Stomach (tissue), 8 donors: ENCODE measurements at regions not wholly inside any gene's neighbourhood (a gene's known extent, or its start where the extent isn't known, plus 50 kb on each side); places are given as distances from the start of the nearest gene placed in this dataset.
"Not testable (repeated sequence)": the region's sequence is repeated elsewhere in the genome, so short reads cannot be mapped to it uniquely, and the experiment has no call there.

Source experiments
- DNase-seq, 2 donors: peaks; one replicate each; pipeline versions ENCODE4 v3.0.0 to v3.0.0-alpha.2; 2013 to 2019
- H3K27ac ChIP-seq, 5 donors: fragments of 200-600 bp in 4 of 5; sonication (generic) in 4 of 5; one replicate each; pipeline ENCODE4 v1.5.1; 2013 to 2019; ENCODE audit warnings: mild to moderate bottlenecking in 1 of 5, moderate library complexity in 1 of 5
- H3K27me3 ChIP-seq, 3 donors: fragments of 200-600 bp; sonication (generic); one replicate each; pipeline ENCODE4 v1.5.1; 2017 to 2019; ENCODE audit warnings: mixed run types in 1 of 3
- H3K36me3 ChIP-seq, 4 donors: fragments of 200-600 bp; sonication (generic); 1 replicate in 3 of 4; 2 replicates in 1 of 4; pipeline ENCODE4 v1.5.1; 2016 to 2019
- H3K4me1 ChIP-seq, 4 donors: fragments of 200-600 bp; sonication (generic); one replicate each; pipeline ENCODE4 v1.5.1; 2016 to 2019
- H3K4me3 ChIP-seq, 4 donors: fragments of 200-600 bp; sonication (generic) in 3 of 4; one replicate each; pipeline ENCODE4 v1.5.1; 2016 to 2019; ENCODE audit warnings: mild to moderate bottlenecking in 1 of 4
- H3K9me3 ChIP-seq, 4 donors: fragments of 200-600 bp; sonication (generic); one replicate each; pipeline ENCODE4 v1.5.1; 2016 to 2019
- CTCF ChIP-seq, 7 experiments: fragments of 450-650 bp in 4 of 7; fragments of 200-600 bp in 3 of 7; sonication (generic) in 3 of 7; IDR thresholded peaks; one replicate each; pipeline ENCODE4 v1.5.1; 2016 to 2019; ENCODE audit warnings: antibody characterized with exemption in 7 of 7, control low read depth in 2 of 7, mild to moderate bottlenecking in 1 of 7
- EP300 ChIP-seq: sonication (generic); formaldehyde crosslinking; IDR thresholded peaks from one replicate; pipeline ENCODE4 v1.6.1; 2017; ENCODE audit warnings: antibody characterized with exemption
- POLR2A ChIP-seq, 4 donors: fragments of 450-650 bp; IDR thresholded peaks; one replicate each; pipeline ENCODE4 v1.6.1; 2016; ENCODE audit warnings: antibody characterized with exemption in 4 of 4, control low read depth in 2 of 4, mild to moderate bottlenecking in 1 of 4, moderate library complexity in 1 of 4
- POLR2AphosphoS5 ChIP-seq, 3 donors: sonication (generic); formaldehyde crosslinking; IDR thresholded peaks; one replicate each; pipeline ENCODE4 v1.6.1; 2016; ENCODE audit warnings: antibody characterized with exemption in 3 of 3
- WGBS, 5 donors: extraction: QIAGEN DNeasy Blood & Tissue Kit in 3 of 5; methylation state at CpG; one replicate each; pipeline versions ENCODE4 v1.1.5 to v1.1.7; 2013 to 2018; 5-methylcytosine and 5-hydroxymethylcytosine counted together
- intact Hi-C: fragments of 100-400 bp; cut with DNase I; formaldehyde crosslinking; loops from one replicate; pipeline ENCODE4 v1.15.1; 2023; ENCODE audit warnings: low total_unique reads
- donor health status: healthy with polysubstance abuse.
- donor health status: Bipolar disorder and iron deficiency.
- donor health status: healthy.

GRCh38 chr2:150676747-150677383 lies 189.4 kb upstream of the RND3 start:
- intact Hi-C loops: no loop called here
- DNase-seq: peak in 1 of 2 donors; percentile 17
- no peaks in the 10 kb centered on the region for H3K9me3 ChIP-seq
- H3K27me3 ChIP-seq: no peaks in the 10 kb centered on the region
- H3K27ac ChIP-seq: no peak overlapping the region
- WGBS, 5 donors: 41 to 64% (median 46%) methylated on average over 3 of the region's 3 CpGs
- H3K4me3 ChIP-seq: no peak overlapping the region
- no peaks in the 10 kb centered on the region for H3K4me1 ChIP-seq
- H3K36me3 ChIP-seq: no peaks in the 10 kb centered on the region
- no peak for TF ChIP-seq EP300
- no peak for TF ChIP-seq CTCF (IDR thresholded peaks at IDR 0.05)
- TF ChIP-seq POLR2A (IDR thresholded peaks at IDR 0.05): no peak
- TF ChIP-seq POLR2AphosphoS5 (IDR thresholded peaks at IDR 0.05): no peak

GRCh38 chr2:150675807-150676206 lies 188.3 kb upstream of the RND3 start:
- no peaks in the 10 kb centered on the region for H3K27me3 ChIP-seq
- no peak overlapping the region for H3K4me3 ChIP-seq
- TF ChIP-seq POLR2A (IDR thresholded peaks at IDR 0.05) (no peak), POLR2AphosphoS5 (IDR thresholded peaks at IDR 0.05) (no peak), CTCF (IDR thresholded peaks at IDR 0.05) (no peak), EP300 (no peak)
- no peaks in the 10 kb centered on the region for H3K4me1 ChIP-seq
- no peaks in the 10 kb centered on the region for H3K36me3 ChIP-seq
- 57 to 76% (median 75%) methylated on average over 2 of the region's 2 CpGs for WGBS, 5 donors
- no peak overlapping the region for H3K27ac ChIP-seq
- no peaks in the 10 kb centered on the region for H3K9me3 ChIP-seq
- intact Hi-C loops: no loop called here
- no peak for DNase-seq

- DNase-seq: no peak
- H3K27me3 ChIP-seq: no peaks in the 10 kb centered on the region
Observed at GRCh38 chr2:150674283-150674682, 186.8 kb upstream of the RND3 start.

GRCh38 chr2:150672311-150672710 lies 184.8 kb upstream of the RND3 start:
- Histone ChIP-seq H3K4me3 (no peak overlapping the region), H3K4me1 (no peaks in the 10 kb centered on the region), H3K27me3 (no peaks in the 10 kb centered on the region), H3K9me3 (no peaks in the 10 kb centered on the region), H3K36me3 (no peaks in the 10 kb centered on the region), H3K27ac (no peak overlapping the region)
- intact Hi-C loops: no loop called here
- no peak for TF ChIP-seq POLR2AphosphoS5 (IDR thresholded peaks at IDR 0.05)
- TF ChIP-seq POLR2A (IDR thresholded peaks at IDR 0.05): no peak
- TF ChIP-seq EP300: no peak
- TF ChIP-seq CTCF (IDR thresholded peaks at IDR 0.05): no peak
- WGBS, 5 donors: 89 to 98% (median 93%) methylated on average over 2 of the region's 2 CpGs
- no peak for DNase-seq

More at GRCh38 chr2:150674283-150674682, 186.8 kb upstream of the RND3 start:
- Histone ChIP-seq H3K27ac (no peak overlapping the region), H3K4me1 (no peaks in the 10 kb centered on the region), H3K9me3 (no peaks in the 10 kb centered on the region), H3K4me3 (no peak overlapping the region), H3K36me3 (no peaks in the 10 kb centered on the region)
- TF ChIP-seq POLR2AphosphoS5 (IDR thresholded peaks at IDR 0.05): no peak
- intact Hi-C loops: no loop called here
- 64 to 91% (median 80%) methylated on average over 3 of the region's 3 CpGs for WGBS, 5 donors

DNA sequence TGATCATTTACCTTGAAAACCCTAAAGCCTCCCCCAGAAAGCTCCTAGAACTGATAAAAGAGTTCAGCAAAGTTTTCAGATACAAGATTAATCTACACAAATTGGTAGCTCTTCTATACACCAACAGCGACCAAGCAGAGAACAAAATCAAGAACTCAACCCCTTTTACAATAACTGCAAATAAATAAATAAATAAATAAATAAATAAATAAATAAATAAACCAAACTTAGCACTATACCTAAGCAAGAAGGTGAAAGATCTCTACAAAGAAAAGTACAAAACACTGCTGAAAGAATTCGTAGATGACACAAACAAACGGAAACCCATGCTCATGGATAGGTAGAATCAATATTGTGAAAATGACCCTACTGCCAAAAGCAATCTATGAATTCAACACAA lies 182.0 kb upstream of the RND3 start:
- H3K27ac ChIP-seq: no peak overlapping the region
- intact Hi-C loops: no loop called here
- H3K27me3 ChIP-seq: no peaks in the 10 kb centered on the region
- H3K9me3 ChIP-seq: no peaks in the 10 kb centered on the region
- no peaks in the 10 kb centered on the region for H3K4me1 ChIP-seq
- WGBS, 5 donors: 85 to 93% (median 90%) methylated on average over 3 of the region's 3 CpGs
- DNase-seq: no peak
- H3K36me3 ChIP-seq: no peaks in the 10 kb centered on the region
- H3K4me3 ChIP-seq: no peak overlapping the region
- TF ChIP-seq CTCF (IDR thresholded peaks at IDR 0.05) (no peak), POLR2A (IDR thresholded peaks at IDR 0.05) (no peak), POLR2AphosphoS5 (IDR thresholded peaks at IDR 0.05) (no peak), EP300 (no peak)

DNA sequence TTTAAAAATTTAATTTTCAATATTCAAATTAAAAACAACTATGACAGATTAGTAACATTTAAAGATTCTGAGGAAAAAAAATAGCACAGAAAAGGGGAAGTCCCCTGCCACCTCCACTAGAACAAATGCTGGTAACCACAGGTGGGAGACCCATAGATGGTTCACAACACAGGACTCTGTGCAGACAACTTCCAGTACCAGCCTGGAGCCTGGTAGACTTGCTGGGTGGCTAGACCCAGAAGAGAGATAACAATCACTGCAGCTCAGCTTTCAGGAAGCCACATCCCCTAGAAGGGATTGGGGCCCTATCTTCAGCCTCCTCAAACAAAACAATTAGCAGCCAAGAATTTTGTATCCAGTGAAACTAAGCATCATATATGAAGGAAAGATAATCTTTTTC lies 179.6 kb upstream of the RND3 start:
- H3K27me3 ChIP-seq, H3K36me3 ChIP-seq, H3K4me1 ChIP-seq, DNase-seq, H3K9me3 ChIP-seq, H3K27ac ChIP-seq, H3K4me3 ChIP-seq, intact Hi-C loops: not testable (repeated sequence)
